HFF-Myc (cell line): ENCODE measurements at regions not wholly inside any gene's neighbourhood (a gene's known extent, or its start where the extent isn't known, plus 50 kb on each side); places are given as distances from the start of the nearest gene placed in this dataset.
A peak's percentile ranks its signal among the peaks of the same experiment; 100 is the strongest.
"Not testable (repeated sequence)": the region's sequence is repeated elsewhere in the genome, so short reads cannot be mapped to it uniquely, and the experiment has no call there.

Experiments
- DNase-seq: peaks from one replicate; pipeline ENCODE4 v3.0.0-alpha.2; 2011; ENCODE audit warnings: low read depth; ENCODE audit errors: extremely low read depth
- H3K4me3 ChIP-seq: replicated peaks from 2 replicates; pipeline ENCODE4 v1.5.1; 2011; ENCODE audit warnings: low read depth, mild to moderate bottlenecking, control low read depth, low read length
- TF ChIP-seq, protein P1 (sequence below): IDR thresholded peaks from 2 replicates; pipeline ENCODE4 v1.5.1; 2012; ENCODE audit warnings: mild to moderate bottlenecking, low read depth, low read length, control low read depth; ENCODE audit errors: missing control alignments

DNA sequence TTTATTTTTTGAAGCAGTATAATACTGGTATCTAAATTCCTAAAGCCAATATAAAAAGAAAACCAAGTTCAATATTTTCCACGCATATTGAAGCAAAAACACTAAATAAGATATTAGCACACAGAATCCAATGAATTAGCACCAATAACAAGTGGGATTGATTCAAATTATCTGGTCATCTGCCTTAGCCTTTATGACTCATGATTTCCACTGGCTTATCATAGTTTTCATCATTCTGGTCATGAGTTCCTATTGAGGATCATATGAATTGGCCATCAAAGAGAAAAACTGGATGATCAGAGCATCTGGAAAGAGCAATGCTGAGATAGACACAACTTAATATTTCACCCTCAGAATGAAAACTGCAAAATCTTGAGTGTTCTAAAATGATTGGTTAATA is 809.9 kb downstream of the MCTP2 start:
- DNase-seq, result no peak
- TF ChIP-seq, protein P1, sequence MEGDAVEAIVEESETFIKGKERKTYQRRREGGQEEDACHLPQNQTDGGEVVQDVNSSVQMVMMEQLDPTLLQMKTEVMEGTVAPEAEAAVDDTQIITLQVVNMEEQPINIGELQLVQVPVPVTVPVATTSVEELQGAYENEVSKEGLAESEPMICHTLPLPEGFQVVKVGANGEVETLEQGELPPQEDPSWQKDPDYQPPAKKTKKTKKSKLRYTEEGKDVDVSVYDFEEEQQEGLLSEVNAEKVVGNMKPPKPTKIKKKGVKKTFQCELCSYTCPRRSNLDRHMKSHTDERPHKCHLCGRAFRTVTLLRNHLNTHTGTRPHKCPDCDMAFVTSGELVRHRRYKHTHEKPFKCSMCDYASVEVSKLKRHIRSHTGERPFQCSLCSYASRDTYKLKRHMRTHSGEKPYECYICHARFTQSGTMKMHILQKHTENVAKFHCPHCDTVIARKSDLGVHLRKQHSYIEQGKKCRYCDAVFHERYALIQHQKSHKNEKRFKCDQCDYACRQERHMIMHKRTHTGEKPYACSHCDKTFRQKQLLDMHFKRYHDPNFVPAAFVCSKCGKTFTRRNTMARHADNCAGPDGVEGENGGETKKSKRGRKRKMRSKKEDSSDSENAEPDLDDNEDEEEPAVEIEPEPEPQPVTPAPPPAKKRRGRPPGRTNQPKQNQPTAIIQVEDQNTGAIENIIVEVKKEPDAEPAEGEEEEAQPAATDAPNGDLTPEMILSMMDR, result no peak
- H3K4me3 ChIP-seq, result no peak overlapping the region

DNA sequence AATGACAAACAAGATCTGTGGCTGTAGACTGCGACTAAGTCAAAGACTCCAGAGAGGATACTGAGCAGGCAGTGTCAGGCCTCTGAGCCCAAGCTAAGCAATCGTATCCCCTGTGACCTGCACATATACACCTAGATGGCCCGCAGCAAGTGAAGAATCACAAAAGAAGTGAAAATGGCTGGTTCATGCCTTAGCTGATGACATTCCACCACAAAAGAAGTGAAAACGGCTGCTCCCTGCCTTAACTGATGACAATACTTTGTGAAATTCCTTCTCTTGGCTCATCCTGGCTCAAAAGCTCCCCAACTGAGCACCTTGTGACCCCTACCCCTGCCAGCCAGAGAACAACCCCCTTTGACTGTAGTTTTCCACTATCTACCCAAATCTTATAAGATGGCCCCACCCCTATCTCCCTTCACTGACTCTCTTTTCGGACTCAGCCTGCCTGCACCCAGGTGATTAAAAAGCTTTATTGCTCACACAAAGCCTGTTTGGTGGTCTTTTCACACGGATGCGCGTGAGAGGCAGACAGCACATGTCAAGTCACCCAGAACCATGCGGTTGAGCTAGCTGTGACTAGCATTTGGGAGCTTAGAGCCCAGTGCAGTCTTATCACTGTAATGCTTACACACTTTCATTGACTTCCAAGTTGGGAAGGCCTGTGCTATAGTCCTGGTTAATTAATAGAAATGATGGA is 812.0 kb downstream of the MCTP2 start:
- not testable (repeated sequence) for DNase-seq, H3K4me3 ChIP-seq

DNA sequence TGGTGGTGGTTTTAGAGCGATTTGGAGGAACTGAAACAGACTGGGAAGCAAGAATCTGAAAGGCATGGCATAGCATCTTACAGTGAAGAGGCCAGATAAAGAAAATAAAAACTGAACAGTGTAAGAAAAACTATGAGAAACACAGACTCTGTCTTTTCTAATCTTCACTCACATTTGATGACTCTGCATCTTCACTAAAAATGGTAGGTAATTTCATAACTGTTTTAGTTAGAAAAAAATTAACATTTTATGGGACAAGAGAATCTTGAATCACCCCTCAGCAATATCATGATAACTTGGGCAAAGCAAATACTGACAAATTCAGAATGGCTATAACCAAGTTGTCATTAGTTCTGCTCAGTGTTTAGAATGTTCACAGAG is 812.6 kb downstream of the MCTP2 start:
- TF ChIP-seq, protein P1, result no peak
- no peak for DNase-seq
- H3K4me3 ChIP-seq, result no peak overlapping the region

DNA sequence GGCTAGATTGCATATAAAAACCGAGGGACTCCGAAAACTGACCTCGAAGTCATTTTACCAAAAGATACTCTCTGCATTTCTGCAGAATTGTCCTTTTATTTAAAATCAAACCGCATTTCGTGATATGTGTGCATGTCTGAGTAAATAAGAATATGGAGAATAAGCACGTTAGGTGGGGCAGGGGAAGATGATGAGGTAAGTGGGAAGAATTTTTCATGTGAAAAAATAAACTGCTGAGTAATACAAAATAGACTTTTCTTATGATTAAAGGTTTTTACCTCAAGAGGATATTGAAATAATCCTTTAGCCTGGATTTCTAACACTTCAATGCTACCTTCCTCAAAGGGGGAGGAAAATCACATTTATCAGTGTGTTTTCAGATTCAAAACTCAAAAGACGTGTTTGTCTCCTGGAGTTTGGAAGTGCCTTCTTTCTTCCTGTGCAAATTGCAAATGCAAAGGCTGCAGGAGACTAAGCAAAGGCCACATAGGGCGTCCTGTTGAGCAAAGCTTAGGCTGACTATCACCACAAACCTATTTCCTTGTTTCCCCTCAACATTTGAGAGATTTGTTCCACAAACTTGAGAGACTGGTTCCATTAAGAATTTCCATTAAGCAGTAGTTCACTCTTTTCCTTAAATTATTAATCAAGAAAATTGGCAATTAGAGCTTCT is 813.5 kb downstream of the MCTP2 start:
- no peak overlapping the region for H3K4me3 ChIP-seq
- no peak for DNase-seq

DNA sequence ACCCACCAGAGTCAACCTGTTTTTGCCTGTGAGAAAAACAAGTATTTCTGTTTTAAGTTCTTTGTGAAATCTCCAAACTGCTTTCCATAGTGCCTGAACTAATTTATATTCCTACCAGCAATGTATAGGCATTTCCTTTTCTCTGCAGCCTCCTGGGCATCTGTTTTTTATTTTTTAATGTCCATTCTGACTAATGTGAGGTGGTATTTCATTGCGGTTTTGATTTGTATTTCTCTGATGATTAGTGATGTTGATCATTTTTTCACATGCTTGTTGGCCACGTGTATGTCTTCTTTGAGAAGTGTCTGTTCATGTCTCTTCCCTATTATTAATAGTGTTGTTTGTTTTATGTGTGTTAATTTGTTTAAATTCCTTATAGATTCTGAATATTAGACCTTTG is 820.5 kb downstream of the MCTP2 start:
- TF ChIP-seq, protein P1, result no peak
- no peak overlapping the region for H3K4me3 ChIP-seq
- DNase-seq, result peak; percentile 55

More for the DNA sequence above, 813.5 kb downstream of the MCTP2 start:
- TF ChIP-seq, protein P1, result no peak

DNA sequence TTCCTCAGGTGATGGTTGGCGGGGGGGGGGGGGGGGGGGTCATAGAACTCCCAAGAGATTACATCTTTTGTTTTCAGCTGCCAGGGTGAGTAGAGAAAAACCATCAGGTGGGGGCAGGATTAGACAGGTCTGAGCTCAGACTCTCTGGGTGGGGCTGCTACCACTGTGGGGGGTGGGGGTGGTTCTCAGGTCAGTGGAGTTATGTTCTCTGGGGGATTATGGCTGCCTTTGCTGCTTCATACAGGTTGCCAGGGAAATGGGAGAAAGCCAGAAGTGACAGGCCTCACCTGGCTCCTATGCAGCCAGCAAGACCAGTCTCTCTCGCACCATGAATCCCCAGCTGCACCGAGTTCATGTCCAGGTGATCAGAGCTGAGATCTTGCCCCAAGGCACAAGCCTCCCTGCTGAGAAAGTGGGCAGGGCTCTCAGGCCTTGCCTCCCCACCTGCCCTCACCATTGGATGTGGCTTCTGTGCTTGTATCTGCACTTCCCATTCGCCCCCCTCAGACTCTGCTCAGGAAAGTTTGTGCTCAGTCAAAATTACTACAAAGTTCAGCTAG is 828.1 kb downstream of the MCTP2 start:
- TF ChIP-seq, protein P1, result no peak
- H3K4me3 ChIP-seq, result no peak overlapping the region
- no peak for DNase-seq

DNA sequence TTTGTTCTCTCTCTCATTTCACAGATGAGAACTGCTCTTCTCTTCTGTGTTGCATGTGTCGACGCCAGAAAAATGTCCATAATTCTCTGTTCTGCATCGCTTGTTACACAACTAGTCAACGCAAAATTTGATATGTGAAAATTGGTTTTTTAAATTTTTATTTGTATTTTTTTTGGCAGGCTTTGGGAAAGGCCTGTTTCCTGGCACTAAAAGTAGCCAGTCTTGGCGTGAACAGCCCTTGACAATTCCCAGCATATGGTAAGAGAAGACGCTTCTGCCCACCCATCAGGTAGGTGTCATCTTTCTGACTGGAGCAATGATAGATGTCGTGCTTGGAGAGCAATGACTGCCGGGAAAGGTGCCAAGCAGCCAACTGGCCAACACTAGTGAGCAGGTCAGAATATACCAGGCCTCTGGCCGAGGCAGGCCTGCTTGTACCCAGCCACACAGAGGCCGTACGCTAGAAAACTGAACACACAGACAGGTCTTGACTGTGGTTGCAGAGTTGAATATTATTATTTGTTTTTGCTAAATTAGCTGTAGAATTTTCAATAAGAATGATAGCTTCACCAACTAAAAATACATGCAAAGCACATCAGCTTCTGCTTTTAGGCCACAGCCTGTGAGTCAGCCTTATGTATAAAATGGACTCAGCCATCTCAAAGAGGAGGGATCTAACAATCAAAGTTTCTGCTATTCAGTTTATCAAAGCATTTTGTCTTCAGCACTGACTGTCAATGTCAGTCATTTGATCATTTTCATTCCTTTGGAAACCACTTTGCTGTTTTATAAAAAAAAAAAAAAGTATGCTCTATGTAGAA is 837.5 kb downstream of the MCTP2 start:
- TF ChIP-seq, protein P1, result no peak
- no peak for DNase-seq
- H3K4me3 ChIP-seq, result no peak overlapping the region
